ENCODE measurements at regions not wholly inside any gene's neighbourhood (a gene's known extent, or its start where the extent isn't known, plus 50 kb on each side); places are given as distances from the start of the nearest gene placed in this dataset.

GRCh38 chr3:195001261-195001660 lies 269.7 kb downstream of the XXYLT1 start:
- Histone ChIP-seq H3K9me3 (ENCODE audit: low read length) (no peaks in the 10 kb centered on the region), H3K4me3 (ENCODE audit: low read depth in 1 of 2, low read length in 2 of 2) (no peak overlapping the region), H3K27ac (ENCODE audit: low read depth, low read length) (no peak overlapping the region), H3K27me3 (ENCODE audit: control insufficient read depth in 1 of 2, insufficient read depth in 2 of 2, low read length in 2 of 2) (no peaks in the 10 kb centered on the region), H3K36me3 (ENCODE audit: insufficient read depth, low read length) (no peaks in the 10 kb centered on the region), H3K4me1 (ENCODE audit: insufficient read depth, low read length) (peaks cover 13% of the 10 kb centered on the region), H3K9ac (ENCODE audit: low read length) (no peak overlapping the region)

DNA sequence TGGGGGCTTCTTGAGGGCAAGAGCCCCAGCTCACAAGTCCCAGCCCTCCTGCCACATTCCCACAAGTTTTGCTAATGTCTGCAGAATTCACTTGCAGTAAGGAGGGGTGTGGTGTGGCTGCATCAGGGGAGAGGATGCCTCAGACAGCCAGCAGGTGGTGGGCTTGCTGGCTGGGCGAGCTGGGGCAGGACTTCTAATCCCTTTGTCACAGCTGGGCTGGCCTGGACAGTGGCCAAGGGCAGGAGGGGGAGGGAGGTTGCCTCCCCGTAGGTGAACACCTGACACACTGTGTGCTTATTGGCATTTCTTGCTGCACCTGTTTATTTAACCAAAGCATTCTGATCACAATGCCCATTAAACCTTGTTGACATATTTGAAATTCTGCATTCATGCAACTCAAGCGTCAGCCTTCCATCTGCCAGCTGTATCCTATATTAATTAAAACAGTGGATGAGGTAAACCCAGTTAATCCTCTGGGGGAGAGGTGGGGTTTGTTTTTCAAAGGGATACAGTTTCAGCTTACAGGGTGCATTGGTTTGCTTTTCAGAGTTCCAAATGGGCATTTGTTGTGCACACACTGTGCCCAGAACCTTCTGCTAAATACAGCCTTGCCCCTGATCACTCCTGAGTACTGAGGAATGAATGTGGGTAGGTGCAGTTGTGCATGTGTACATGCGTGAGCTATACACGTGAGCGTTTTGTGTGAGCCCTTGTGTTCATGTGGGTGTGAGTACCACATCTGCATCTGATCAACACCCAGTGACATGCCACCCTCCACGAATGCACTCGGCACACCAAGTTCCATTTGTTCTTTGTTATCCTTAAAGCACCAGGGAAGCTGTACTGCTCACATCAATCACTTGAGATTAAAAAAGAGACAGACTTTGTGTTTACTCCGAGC lies 268.7 kb downstream of the XXYLT1 start:
- no peaks in the 10 kb centered on the region for H3K27me3 ChIP-seq (ENCODE audit: control insufficient read depth in 1 of 2, insufficient read depth in 2 of 2, low read length in 2 of 2)
- H3K36me3 ChIP-seq (ENCODE audit: insufficient read depth, low read length): no peaks in the 10 kb centered on the region
- no peaks in the 10 kb centered on the region for H3K9me3 ChIP-seq (ENCODE audit: low read length)
- peaks cover 13% of the 10 kb centered on the region for H3K4me1 ChIP-seq (ENCODE audit: insufficient read depth, low read length)
- no peak overlapping the region for H3K4me3 ChIP-seq (ENCODE audit: low read depth in 1 of 2, low read length in 2 of 2)
- H3K27ac ChIP-seq (ENCODE audit: low read depth, low read length): no peak overlapping the region
- H3K9ac ChIP-seq (ENCODE audit: low read length): no peak overlapping the region

DNA sequence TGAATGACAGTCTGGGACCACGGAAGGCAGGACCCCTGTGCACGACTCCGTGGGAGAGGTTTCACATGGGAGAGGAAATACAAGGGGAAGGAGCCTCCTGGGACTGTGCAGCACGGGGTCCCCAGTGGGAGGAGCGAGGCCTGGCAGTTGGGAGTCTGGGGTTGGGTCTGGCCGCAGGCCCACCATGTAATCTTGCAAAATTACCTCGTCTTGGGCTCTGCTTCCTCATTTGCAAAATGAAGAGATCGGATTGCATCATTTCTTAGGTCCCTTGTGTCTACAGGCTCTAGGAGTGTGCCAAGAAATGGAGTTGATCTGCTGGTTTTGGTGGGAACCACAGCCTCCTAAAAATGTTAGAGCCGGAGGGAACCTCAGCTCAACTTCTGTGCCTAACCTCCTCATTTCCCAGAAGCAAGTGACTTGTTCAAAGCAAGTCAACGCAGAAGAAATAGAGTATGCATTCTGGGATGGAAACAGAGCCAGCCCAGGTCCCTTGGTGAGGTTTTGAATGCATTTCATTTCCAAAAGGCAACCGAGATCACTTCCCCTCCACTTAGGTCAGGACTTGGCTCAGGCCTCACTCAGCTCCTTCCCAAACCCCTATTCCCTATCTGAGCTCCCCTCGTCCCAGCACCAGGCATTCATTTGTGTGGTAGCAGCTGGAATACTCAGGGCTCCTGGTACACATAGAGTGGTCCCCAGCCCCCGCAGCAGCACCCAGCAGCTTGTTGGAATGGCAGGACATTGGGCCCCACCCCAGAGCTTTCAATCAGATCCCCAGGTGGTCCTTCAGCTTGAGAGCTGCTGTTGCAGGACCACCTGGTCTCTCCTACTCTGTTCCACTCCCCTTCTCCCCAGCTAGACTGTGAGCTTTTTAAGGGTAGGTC lies 267.7 kb downstream of the XXYLT1 start:
- Histone ChIP-seq H3K27ac (ENCODE audit: low read depth, low read length) (no peak overlapping the region), H3K9ac (ENCODE audit: low read length) (no peak overlapping the region), H3K36me3 (ENCODE audit: insufficient read depth, low read length) (no peaks in the 10 kb centered on the region), H3K9me3 (ENCODE audit: low read length) (no peaks in the 10 kb centered on the region), H3K27me3 (ENCODE audit: control insufficient read depth in 1 of 2, insufficient read depth in 2 of 2, low read length in 2 of 2) (no peaks in the 10 kb centered on the region), H3K4me3 (ENCODE audit: low read depth in 1 of 2, low read length in 2 of 2) (no peak overlapping the region), H3K4me1 (ENCODE audit: insufficient read depth, low read length) (peaks cover 13% of the 10 kb centered on the region)

DNA sequence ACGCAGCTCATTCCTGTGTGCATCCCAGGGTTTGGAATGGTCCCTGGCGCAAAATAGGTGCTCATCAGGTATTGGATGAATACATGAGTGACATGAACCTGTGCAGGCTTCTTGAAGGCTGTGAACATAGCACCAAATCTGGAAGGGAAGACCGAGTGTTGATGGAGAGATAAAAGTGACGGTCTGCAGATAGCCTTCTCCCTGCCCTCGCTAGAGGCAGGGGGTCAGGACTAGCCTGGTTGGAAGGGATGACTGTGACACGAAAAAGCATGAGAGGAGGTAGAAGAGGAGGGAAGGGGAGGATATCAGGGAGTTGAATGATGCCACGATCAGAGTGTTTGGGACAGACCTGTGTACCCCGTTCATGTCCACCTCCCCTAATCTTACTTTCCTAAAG lies 267.1 kb downstream of the XXYLT1 start:
- H3K27ac ChIP-seq (ENCODE audit: low read depth, low read length): no peak overlapping the region
- peaks cover 13% of the 10 kb centered on the region for H3K4me1 ChIP-seq (ENCODE audit: insufficient read depth, low read length)
- H3K4me3 ChIP-seq (ENCODE audit: low read depth in 1 of 2, low read length in 2 of 2): no peak overlapping the region
- H3K36me3 ChIP-seq (ENCODE audit: insufficient read depth, low read length): no peaks in the 10 kb centered on the region
- no peaks in the 10 kb centered on the region for H3K27me3 ChIP-seq (ENCODE audit: control insufficient read depth in 1 of 2, insufficient read depth in 2 of 2, low read length in 2 of 2)
- H3K9ac ChIP-seq (ENCODE audit: low read length): no peak overlapping the region
- H3K9me3 ChIP-seq (ENCODE audit: low read length): no peaks in the 10 kb centered on the region

GRCh38 chr3:195004512-195005250 lies 266.3 kb downstream of the XXYLT1 start:
- H3K4me1 ChIP-seq (ENCODE audit: insufficient read depth, low read length): peaks cover 13% of the 10 kb centered on the region
- H3K36me3 ChIP-seq (ENCODE audit: insufficient read depth, low read length): no peaks in the 10 kb centered on the region
- no peaks in the 10 kb centered on the region for H3K27me3 ChIP-seq (ENCODE audit: control insufficient read depth in 1 of 2, insufficient read depth in 2 of 2, low read length in 2 of 2)
- H3K27ac ChIP-seq (ENCODE audit: low read depth, low read length): no peak overlapping the region
- H3K4me3 ChIP-seq (ENCODE audit: low read depth in 1 of 2, low read length in 2 of 2): no peak overlapping the region
- no peaks in the 10 kb centered on the region for H3K9me3 ChIP-seq (ENCODE audit: low read length)
- no peak overlapping the region for H3K9ac ChIP-seq (ENCODE audit: low read length)

- Histone ChIP-seq H3K4me3 (ENCODE audit: low read depth in 1 of 2, low read length in 2 of 2) (no peak overlapping the region), H3K9me3 (ENCODE audit: low read length) (no peaks in the 10 kb centered on the region), H3K36me3 (ENCODE audit: insufficient read depth, low read length) (no peaks in the 10 kb centered on the region), H3K27me3 (ENCODE audit: control insufficient read depth in 1 of 2, insufficient read depth in 2 of 2, low read length in 2 of 2) (no peaks in the 10 kb centered on the region), H3K9ac (ENCODE audit: low read length) (no peak overlapping the region), H3K4me1 (ENCODE audit: insufficient read depth, low read length) (peaks cover 13% of the 10 kb centered on the region), H3K27ac (ENCODE audit: low read depth, low read length) (no peak overlapping the region)
These were observed 265.7 kb downstream of the XXYLT1 start for GRCh38 chr3:195005251-195005620.

- H3K27ac ChIP-seq (ENCODE audit: low read depth, low read length): no peak overlapping the region
- H3K9ac ChIP-seq (ENCODE audit: low read length): no peak overlapping the region
- no peaks in the 10 kb centered on the region for H3K27me3 ChIP-seq (ENCODE audit: control insufficient read depth in 1 of 2, insufficient read depth in 2 of 2, low read length in 2 of 2)
- no peaks in the 10 kb centered on the region for H3K9me3 ChIP-seq (ENCODE audit: low read length)
- peaks cover 13% of the 10 kb centered on the region for H3K4me1 ChIP-seq (ENCODE audit: insufficient read depth, low read length)
- H3K4me3 ChIP-seq (ENCODE audit: low read depth in 1 of 2, low read length in 2 of 2): no peak overlapping the region
- no peaks in the 10 kb centered on the region for H3K36me3 ChIP-seq (ENCODE audit: insufficient read depth, low read length)
These were observed 265.0 kb downstream of the XXYLT1 start for GRCh38 chr3:195005759-195006510.

DNA sequence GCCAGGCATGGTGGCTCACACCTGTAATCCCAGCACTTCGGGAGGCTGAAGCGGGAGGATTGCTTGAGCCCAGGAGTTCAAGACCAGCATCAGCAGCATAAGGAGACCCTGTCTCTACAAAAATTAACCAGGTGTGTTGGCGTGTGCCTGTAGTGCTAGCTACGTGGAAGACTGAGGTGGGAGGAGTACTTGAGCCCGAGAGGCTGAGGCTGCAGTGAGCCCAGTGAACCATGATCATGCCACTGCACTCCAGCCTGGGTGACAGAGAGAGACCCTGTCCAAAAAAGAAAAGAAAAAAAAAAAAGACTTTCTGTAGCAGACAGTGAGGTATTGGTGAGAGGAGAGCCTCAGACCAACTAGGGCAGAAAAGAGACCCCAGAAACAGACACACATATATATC lies 263.8 kb downstream of the XXYLT1 start:
- Histone ChIP-seq H3K27ac (ENCODE audit: low read depth, low read length) (no peak overlapping the region), H3K4me1 (ENCODE audit: insufficient read depth, low read length) (peaks cover 13% of the 10 kb centered on the region), H3K9ac (ENCODE audit: low read length) (no peak overlapping the region), H3K36me3 (ENCODE audit: insufficient read depth, low read length) (no peaks in the 10 kb centered on the region), H3K27me3 (ENCODE audit: control insufficient read depth in 1 of 2, insufficient read depth in 2 of 2, low read length in 2 of 2) (no peaks in the 10 kb centered on the region), H3K4me3 (ENCODE audit: low read depth in 1 of 2, low read length in 2 of 2) (no peak overlapping the region), H3K9me3 (ENCODE audit: low read length) (no peaks in the 10 kb centered on the region)

DNA sequence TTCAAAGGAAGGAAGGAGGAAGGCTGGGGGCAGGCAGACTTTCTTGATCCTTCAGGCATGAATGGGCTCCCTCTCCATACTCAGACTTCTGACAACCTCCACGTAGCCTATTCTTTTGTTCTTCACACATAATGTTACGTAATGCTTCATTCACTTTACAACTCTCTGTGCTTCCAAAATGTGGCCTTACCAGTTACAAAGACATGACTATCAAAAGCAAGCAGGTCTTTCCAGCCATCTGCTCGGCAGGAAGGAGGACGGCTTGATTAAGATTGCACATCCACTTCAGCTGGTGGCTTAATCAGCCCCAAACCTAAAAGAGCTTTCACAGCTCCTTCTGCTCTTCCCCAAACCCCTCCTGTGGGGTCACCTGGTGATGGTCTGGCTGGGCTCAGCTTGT lies 263.2 kb downstream of the XXYLT1 start:
- Histone ChIP-seq H3K36me3 (ENCODE audit: insufficient read depth, low read length) (no peaks in the 10 kb centered on the region), H3K27me3 (ENCODE audit: control insufficient read depth in 1 of 2, insufficient read depth in 2 of 2, low read length in 2 of 2) (no peaks in the 10 kb centered on the region), H3K27ac (ENCODE audit: low read depth, low read length) (no peak overlapping the region), H3K4me1 (ENCODE audit: insufficient read depth, low read length) (peaks cover 7% of the 10 kb centered on the region), H3K9me3 (ENCODE audit: low read length) (no peaks in the 10 kb centered on the region), H3K4me3 (ENCODE audit: low read depth in 1 of 2, low read length in 2 of 2) (no peak overlapping the region), H3K9ac (ENCODE audit: low read length) (no peak overlapping the region)

- Histone ChIP-seq H3K4me3 (ENCODE audit: low read depth in 1 of 2, low read length in 2 of 2) (no peak overlapping the region), H3K4me1 (ENCODE audit: insufficient read depth, low read length) (no peaks in the 10 kb centered on the region), H3K9me3 (ENCODE audit: low read length) (no peaks in the 10 kb centered on the region), H3K36me3 (ENCODE audit: insufficient read depth, low read length) (no peaks in the 10 kb centered on the region), H3K27me3 (ENCODE audit: control insufficient read depth in 1 of 2, insufficient read depth in 2 of 2, low read length in 2 of 2) (no peaks in the 10 kb centered on the region), H3K27ac (ENCODE audit: low read depth, low read length) (no peak overlapping the region), H3K9ac (ENCODE audit: low read length) (no peak overlapping the region)
These were observed 262.1 kb downstream of the XXYLT1 start for GRCh38 chr3:195008816-195009215.

Data from muscle layer of colon (tissue), 2 donors.